Upper lobe of right lung (tissue), 1 donor: ENCODE measurements at regions not wholly inside any gene's neighbourhood (a gene's known extent, or its start where the extent isn't known, plus 50 kb on each side); places are given as distances from the start of the nearest gene placed in this dataset.

Experiments
- ATAC-seq: fragments of 200-7000 bp; cut with Tn5 transposase; one replicate; pipeline ENCODE4 v1.9.1; 2020; ENCODE audit warnings: mild to moderate bottlenecking, moderate library complexity
- DNase-seq: peaks from one replicate; pipeline ENCODE4 v3.0.0-alpha.2; 2020
- H3K27ac ChIP-seq: fragments of 200-600 bp; one replicate; pipeline ENCODE4 v1.8.0; 2022
- H3K27me3 ChIP-seq: fragments of 200-600 bp; one replicate; pipeline ENCODE4 v1.8.0; 2022; ENCODE audit warnings: mild to moderate bottlenecking
- H3K36me3 ChIP-seq: fragments of 200-600 bp; one replicate; pipeline ENCODE4 v1.8.0; 2022
- H3K4me1 ChIP-seq: fragments of 200-600 bp; one replicate; pipeline ENCODE4 v1.8.0; 2022
- H3K4me3 ChIP-seq: fragments of 200-600 bp; one replicate; pipeline ENCODE4 v1.8.0; 2022; ENCODE audit warnings: mild to moderate bottlenecking
- H3K9me3 ChIP-seq: fragments of 200-600 bp; one replicate; pipeline ENCODE4 v1.8.0; 2022
- intact Hi-C: fragments of 100-400 bp; cut with DNase I; formaldehyde crosslinking; loops from one replicate; pipeline ENCODE4 v1.11.0; 2022
- TF ChIP-seq, protein P1 (sequence below): fragments of 200-600 bp; IDR thresholded peaks from one replicate; pipeline ENCODE4 v1.8.0; 2022; ENCODE audit warnings: antibody characterized with exemption
- donor health status: DM: no; HTN: yes; CAD: no; lungs with severe emphysema.

DNA sequence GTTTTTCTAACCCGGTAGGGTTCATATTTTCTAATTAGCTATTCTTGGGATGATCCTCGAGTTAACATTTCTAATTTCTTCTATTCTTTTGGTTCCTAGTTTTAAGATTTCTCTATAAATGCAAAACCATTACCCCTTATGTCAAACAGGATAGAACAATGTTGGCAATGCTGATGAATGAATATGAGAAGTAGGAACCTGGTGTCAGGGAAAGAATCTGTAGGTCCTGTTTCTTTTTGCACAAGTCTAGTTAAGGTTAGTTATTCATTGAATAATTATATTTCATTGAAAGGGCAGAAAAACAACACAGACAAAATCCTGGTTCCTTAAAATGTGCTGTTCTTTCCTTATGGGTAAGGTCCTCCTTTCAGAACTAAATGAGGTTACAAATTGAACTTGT lies 766.4 kb upstream of the FAM98A start:
- no peaks in the 10 kb centered on the region for H3K27me3 ChIP-seq
- H3K4me3 ChIP-seq, result no peak overlapping the region
- no peaks in the 10 kb centered on the region for H3K4me1 ChIP-seq
- TF ChIP-seq, protein P1, sequence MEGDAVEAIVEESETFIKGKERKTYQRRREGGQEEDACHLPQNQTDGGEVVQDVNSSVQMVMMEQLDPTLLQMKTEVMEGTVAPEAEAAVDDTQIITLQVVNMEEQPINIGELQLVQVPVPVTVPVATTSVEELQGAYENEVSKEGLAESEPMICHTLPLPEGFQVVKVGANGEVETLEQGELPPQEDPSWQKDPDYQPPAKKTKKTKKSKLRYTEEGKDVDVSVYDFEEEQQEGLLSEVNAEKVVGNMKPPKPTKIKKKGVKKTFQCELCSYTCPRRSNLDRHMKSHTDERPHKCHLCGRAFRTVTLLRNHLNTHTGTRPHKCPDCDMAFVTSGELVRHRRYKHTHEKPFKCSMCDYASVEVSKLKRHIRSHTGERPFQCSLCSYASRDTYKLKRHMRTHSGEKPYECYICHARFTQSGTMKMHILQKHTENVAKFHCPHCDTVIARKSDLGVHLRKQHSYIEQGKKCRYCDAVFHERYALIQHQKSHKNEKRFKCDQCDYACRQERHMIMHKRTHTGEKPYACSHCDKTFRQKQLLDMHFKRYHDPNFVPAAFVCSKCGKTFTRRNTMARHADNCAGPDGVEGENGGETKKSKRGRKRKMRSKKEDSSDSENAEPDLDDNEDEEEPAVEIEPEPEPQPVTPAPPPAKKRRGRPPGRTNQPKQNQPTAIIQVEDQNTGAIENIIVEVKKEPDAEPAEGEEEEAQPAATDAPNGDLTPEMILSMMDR, result no peak
- intact Hi-C loops, result no loop called here
- no peaks in the 10 kb centered on the region for H3K36me3 ChIP-seq
- H3K27ac ChIP-seq, result no peak overlapping the region
- ATAC-seq (no peak), DNase-seq (no peak)
- no peaks in the 10 kb centered on the region for H3K9me3 ChIP-seq

DNA sequence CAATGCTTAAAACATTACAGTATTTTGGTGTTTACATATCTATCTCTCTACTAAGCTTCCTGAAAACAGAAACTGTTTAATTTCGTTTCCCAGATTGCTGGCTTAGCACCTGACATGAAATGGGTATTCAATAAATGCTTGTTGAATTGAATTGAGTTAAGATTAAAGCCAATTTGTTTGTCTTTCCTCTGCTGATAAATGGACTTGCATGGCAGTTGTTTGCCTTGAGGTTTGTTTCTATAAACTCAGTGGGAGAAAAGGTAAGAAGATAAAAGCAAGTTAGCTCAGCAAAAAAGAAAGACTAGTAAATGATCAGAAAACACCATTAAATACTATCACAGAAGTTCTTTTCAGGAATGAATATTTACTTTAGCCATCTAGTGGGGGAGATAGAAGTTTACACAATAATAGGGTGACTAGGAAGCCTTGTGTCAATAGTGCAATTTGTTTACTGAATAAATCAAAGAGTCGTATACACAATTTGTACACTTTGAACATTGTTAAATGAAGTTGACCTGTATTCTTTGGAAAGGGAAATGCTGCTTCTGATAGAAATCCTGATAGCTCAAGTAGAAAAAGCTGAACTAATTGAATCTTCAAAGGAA lies 754.5 kb upstream of the FAM98A start:
- Histone ChIP-seq H3K4me1 (no peaks in the 10 kb centered on the region), H3K27ac (no peak overlapping the region), H3K36me3 (no peaks in the 10 kb centered on the region), H3K27me3 (no peaks in the 10 kb centered on the region), H3K9me3 (no peaks in the 10 kb centered on the region), H3K4me3 (no peak overlapping the region)
- ATAC-seq, result no peak
- TF ChIP-seq, protein P1, result no peak
- intact Hi-C loops, result no loop called here
- DNase-seq, result no peak

DNA sequence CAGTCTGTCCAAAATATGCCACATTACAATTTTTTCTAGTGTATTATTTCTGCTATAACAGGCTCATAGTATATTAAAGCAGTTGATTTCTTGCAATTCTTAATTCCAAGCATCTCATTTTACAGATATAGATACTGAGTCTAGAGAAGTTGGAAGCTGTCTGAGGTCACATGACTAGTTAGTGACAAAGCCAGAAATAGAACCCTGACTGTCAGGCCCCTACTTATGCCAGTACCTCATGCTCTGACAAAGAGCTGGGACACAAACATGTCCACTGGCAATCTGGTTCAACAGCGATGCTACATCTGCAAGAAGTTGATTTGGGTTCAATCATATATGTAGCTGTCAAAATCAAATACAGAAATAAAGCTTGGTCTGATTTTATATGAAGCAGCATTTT lies 750.4 kb upstream of the FAM98A start:
- Histone ChIP-seq H3K36me3 (no peaks in the 10 kb centered on the region), H3K4me3 (no peak overlapping the region), H3K4me1 (no peaks in the 10 kb centered on the region), H3K9me3 (no peaks in the 10 kb centered on the region), H3K27me3 (no peaks in the 10 kb centered on the region), H3K27ac (no peak overlapping the region)
- DNase-seq, result no peak
- TF ChIP-seq, protein P1, result no peak
- intact Hi-C loops, result no loop called here
- ATAC-seq, result no peak

DNA sequence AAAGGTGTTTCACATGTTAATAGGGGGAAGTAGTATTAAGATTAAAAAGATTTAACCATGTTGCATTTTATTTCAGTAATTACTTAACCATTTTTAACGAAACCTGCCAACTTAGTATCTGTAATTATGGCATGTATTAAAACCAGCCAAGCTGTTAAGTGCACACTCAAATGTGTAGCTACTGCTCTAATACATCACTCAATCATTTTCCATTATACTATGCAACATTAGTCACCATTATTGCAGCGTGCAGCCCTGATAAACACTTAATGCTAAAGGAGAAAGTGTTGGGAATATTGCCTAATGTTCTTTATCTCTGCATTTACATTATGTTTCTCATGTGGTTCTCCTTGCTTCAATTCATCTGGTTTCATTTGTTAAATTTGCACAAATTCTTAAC lies 745.9 kb upstream of the FAM98A start:
- Histone ChIP-seq H3K4me1 (no peaks in the 10 kb centered on the region), H3K4me3 (no peak overlapping the region), H3K27ac (no peak overlapping the region), H3K9me3 (no peaks in the 10 kb centered on the region), H3K36me3 (no peaks in the 10 kb centered on the region), H3K27me3 (no peaks in the 10 kb centered on the region)
- no peak for ATAC-seq
- no peak for DNase-seq
- TF ChIP-seq, protein P1, result no peak
- intact Hi-C loops, result no loop called here

DNA sequence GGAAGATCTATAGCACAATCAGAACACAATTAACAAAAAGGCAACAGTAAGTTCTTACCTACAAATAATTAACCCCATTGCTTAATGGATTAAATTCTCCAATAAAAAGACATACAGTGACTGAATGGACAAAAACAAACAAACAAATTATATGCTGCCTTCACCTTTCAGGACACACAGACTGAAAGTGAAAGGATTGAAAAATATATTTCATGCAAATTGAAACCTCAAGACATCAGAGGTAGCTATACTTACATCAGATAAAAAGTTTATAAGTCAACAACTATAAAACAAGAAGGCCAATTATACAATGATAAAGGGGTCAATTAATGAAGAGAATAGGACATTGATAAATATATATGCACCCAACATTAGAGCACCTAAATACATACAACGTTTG lies 741.2 kb upstream of the FAM98A start:
- Histone ChIP-seq H3K27me3 (no peaks in the 10 kb centered on the region), H3K27ac (no peak overlapping the region), H3K4me1 (no peaks in the 10 kb centered on the region), H3K9me3 (no peaks in the 10 kb centered on the region), H3K4me3 (no peak overlapping the region), H3K36me3 (no peaks in the 10 kb centered on the region)
- no peak for ATAC-seq
- intact Hi-C loops, result no loop called here
- TF ChIP-seq, protein P1, result no peak
- DNase-seq, result no peak

DNA sequence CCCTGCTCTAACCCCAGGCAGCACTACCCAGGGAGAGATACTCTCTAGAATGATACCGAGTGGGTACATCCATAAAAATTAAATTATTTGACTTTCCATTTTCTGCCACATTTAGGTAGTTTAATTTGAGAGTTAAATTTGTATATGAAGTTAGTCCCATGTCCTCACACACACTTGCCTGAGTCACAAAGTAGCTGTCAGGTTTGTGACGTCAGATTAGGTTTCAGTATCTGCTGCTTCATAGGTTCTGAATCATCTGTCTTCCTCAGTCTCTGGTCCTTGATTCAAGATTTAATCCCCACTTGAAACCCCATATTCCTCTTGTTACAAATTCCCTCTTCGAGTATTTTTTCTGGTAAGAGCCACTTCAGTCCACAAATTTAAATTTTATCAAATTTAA lies 738.6 kb upstream of the FAM98A start:
- Histone ChIP-seq H3K36me3 (no peaks in the 10 kb centered on the region), H3K4me3 (no peak overlapping the region), H3K27me3 (no peaks in the 10 kb centered on the region), H3K4me1 (no peaks in the 10 kb centered on the region), H3K9me3 (no peaks in the 10 kb centered on the region), H3K27ac (no peak overlapping the region)
- intact Hi-C loops, result no loop called here
- TF ChIP-seq, protein P1, result no peak
- ATAC-seq, result no peak
- DNase-seq, result no peak
